ENCODE measurements at regions not wholly inside any gene's neighbourhood (a gene's known extent, or its start where the extent isn't known, plus 50 kb on each side); places are given as distances from the start of the nearest gene placed in this dataset.
"Not testable (repeated sequence)": the region's sequence is repeated elsewhere in the genome, so short reads cannot be mapped to it uniquely, and the experiment has no call there.

- no peak for DNase-seq
Measured at GRCh38 chr1:244271691-244272308, 179.9 kb downstream of the ADSS2 start.

- peak; percentile 69 to 93 for DNase-seq
Measured at GRCh38 chr1:244272471-244273261, 179.0 kb downstream of the ADSS2 start.

- no peak for DNase-seq
Measured at GRCh38 chr1:244273262-244273844, 178.4 kb downstream of the ADSS2 start.

- DNase-seq: peak in 1 of 2 donors; percentile 36
Measured at GRCh38 chr1:244273845-244274619, 177.7 kb downstream of the ADSS2 start.

- DNase-seq: no peak
Measured at GRCh38 chr1:244276646-244277045, 175.1 kb downstream of the ADSS2 start.

GRCh38 chr1:244280201-244280600, 171.5 kb downstream of the ADSS2 start:
- no peak for DNase-seq

GRCh38 chr1:244280859-244281258, 170.8 kb downstream of the ADSS2 start:
- no peak for DNase-seq

GRCh38 chr1:244283772-244284171, 167.9 kb downstream of the ADSS2 start:
- DNase-seq: no peak

- no peak for DNase-seq
Measured at GRCh38 chr1:244284641-244285156, 167.0 kb downstream of the ADSS2 start.

- DNase-seq: no peak
Measured at GRCh38 chr1:244286341-244286740, 165.4 kb downstream of the ADSS2 start.

- no peak for DNase-seq
Measured at GRCh38 chr1:244287726-244288125, 164.0 kb downstream of the ADSS2 start.

GRCh38 chr1:244288663-244289062, 163.0 kb downstream of the ADSS2 start:
- no peak for DNase-seq

- DNase-seq: no peak
Measured at GRCh38 chr1:244289991-244290785, 161.5 kb downstream of the ADSS2 start.

GRCh38 chr1:244291236-244292201, 160.2 kb downstream of the ADSS2 start:
- DNase-seq: no peak

GRCh38 chr1:244294599-244295224, 157.0 kb downstream of the ADSS2 start:
- DNase-seq: no peak

- no peak for DNase-seq
Measured at GRCh38 chr1:244296003-244296402, 155.7 kb downstream of the ADSS2 start.

GRCh38 chr1:244296447-244296846, 155.3 kb downstream of the ADSS2 start:
- peak; percentile 31 to 46 for DNase-seq

- no peak for DNase-seq
Measured at GRCh38 chr1:244297087-244297486, 154.6 kb downstream of the ADSS2 start.

- DNase-seq: no peak
Measured at GRCh38 chr1:244297616-244298015, 154.1 kb downstream of the ADSS2 start.

- not testable (repeated sequence) for DNase-seq
Measured at GRCh38 chr1:244300029-244300375, 151.7 kb downstream of the ADSS2 start.

All from hippocampal formation (tissue), 2 donors.